ENCODE measurements at regions not wholly inside any gene's neighbourhood (a gene's known extent, or its start where the extent isn't known, plus 50 kb on each side); places are given as distances from the start of the nearest gene placed in this dataset.

- no peak for DNase-seq (ENCODE audit: low read depth in 2 of 2)
Measured at GRCh38 chr6:43968110-43968965, 158.9 kb downstream of the MRPL14 start.

- no peak for DNase-seq (ENCODE audit: low read depth in 2 of 2)
Measured at GRCh38 chr6:43967719-43968091, 159.5 kb downstream of the MRPL14 start.

DNA sequence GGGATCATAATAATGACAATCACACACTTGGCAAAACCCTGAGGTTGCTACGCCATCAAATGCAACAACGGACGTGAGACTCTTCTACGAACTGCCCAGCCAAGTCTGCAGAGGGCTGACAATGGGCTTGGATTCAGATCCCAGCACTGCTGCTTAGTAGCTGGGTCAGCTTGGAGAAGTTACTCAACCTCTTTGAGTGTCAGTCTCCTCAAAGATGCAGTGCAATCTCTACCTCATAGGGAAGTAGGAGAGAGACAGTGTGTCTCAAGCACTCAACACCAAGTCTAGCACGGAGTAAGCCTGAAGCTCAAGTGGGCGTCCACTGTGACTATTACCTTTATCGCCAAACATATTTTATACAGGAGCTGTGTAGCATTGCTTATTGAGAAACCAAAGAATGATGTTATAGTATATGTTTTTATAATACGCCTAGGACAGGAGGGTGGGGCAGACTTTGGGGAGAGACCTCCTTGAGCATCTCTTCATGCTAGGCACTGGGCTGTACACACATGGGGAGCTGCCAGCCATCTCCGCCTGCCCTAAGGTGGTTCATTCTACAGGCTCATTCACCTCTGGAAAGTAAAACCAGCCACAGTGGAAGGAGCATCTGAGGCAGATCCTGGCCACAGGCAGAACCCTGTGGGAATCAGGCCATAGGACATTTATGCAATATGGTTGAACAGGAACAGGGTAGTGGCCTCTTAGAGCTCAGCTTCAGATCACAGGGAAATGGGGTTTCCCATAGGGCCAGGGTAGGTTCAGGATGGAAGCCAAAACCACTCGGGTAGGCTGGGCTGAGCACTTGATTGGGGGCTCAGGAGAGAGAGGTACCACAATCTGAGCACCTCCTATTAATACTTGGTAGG lies 160.2 kb downstream of the MRPL14 start:
- DNase-seq (ENCODE audit: low read depth in 2 of 2): no peak

DNA sequence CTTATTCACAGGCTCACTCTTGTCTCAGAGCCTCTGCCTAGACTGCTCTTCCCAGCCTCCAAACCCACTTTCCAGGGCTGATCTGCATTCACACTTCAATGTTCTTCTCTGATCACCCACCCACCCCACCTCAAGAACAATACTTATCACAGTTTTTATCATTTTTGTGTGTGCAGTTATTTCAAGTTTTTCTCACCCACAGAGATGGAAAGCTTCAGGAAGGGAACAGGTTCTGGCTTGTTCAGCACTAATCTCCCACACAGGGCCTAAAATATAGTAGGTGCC lies 160.9 kb downstream of the MRPL14 start:
- DNase-seq (ENCODE audit: low read depth in 2 of 2): no peak

DNA sequence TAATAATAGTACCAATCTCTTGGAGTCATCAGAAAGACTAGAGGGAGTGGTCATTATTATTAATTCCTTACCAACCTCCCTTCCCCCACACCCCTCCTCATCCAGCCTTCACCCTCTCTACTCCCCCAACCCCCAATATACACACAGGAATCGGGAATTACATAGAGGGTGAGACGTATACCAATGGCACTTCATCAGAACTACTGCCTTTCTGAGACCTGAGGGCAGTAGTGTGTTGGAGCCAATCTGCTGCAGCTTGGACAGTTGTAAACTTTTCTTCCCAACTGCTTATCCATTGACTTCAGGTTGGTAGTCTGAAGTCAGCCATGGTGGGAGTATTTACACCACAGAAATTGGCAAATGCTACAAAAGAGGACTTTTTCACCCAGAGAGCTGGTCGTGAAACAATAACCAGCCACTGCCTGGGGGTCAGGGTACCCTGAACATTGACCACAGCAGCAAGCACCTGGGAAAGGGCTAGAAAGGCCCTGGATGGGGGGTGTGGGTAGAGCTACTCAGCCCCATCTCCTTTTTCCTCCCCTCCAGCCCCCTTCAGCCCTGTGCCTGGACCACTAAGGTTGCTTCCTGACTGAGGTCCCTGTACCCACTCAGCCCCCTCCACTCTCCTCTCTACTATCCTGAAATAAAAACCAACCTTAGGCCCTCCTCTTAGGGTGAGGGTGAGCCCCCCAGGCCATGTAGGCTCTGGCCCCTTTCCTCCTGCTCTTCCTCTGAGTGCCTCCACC lies 161.5 kb downstream of the MRPL14 start:
- no peak for DNase-seq (ENCODE audit: low read depth in 2 of 2)

DNA sequence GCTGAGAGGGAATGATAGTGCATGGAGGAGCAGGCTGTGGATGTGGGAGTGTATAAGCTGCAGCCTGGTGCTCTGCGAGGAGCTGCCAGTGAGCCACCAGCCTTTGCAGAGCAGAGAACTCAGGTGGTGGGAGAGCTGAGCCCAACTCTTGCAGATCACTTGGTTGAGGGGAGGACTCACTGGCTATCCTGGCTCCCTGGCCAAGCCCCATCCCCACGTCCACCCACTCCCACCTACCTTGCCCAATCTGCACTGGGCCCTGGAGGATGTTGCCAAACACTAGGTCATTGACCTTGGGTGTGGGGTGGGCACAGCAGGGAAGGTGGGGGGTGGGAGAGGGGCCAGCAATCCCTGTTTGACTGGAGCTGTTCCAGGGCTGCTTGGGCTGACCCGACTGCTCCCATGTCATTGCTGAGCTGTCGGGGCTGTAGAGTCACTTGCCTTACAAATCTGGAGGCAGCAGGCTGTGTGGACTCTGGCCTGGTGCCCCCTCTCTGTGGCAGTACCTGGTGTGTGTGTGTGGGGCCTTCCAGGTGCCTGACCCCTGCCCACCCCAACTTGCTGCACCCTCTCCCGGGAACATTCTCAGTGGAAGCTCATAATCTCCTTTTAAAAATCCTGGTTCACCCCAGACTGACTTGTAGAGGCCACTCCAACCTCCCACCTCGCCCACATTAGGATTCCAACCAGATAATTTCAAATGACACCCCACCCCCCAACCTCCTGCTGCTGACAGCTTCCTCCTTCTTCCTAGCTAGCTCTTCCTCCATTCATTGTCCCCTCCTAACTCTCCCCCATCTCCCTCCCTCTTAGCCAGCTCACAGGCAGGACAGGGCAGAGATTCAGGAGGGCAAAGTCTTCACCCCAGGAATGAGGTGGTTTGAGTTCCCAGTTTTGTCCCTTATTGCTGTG lies 162.3 kb downstream of the MRPL14 start:
- no peak for DNase-seq (ENCODE audit: low read depth in 2 of 2)

DNA sequence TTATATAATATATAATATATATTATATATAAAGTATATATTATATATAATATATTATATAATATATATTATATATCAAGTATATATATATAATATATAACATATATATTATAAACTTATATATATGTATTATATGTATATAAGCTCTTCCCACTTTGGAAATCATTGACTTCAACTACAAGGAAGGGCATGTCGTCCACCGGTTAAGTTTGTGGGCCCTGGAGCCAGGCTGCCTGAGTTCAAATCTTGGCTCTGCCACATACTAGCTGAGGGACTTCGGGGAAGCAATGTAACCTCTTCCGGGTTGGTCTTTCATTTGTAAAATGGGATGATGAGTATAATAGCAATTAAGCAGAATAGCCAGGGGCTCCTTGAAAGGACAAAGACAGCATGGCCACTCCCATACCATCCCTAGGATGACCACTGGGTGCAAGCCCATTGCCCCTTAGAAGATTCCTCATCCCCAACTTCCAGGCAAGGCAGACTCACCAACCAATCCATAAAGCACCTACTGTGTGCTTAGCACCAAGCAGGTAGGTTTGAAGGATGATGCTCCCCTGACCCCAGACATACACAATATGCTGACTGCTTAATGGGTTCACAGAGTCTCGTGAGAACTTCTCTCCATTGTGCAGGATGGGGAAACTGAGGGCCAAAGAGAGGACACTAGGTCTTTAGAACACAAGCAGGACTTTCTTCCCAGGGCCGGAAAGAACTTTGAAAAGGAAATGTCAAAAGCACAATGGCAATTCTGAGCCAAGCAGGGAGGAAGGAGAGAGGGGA lies 163.2 kb downstream of the MRPL14 start:
- DNase-seq (ENCODE audit: low read depth in 2 of 2): no peak

- no peak for DNase-seq (ENCODE audit: low read depth in 2 of 2)
Measured at GRCh38 chr6:43963203-43963602, 164.0 kb downstream of the MRPL14 start.

DNA sequence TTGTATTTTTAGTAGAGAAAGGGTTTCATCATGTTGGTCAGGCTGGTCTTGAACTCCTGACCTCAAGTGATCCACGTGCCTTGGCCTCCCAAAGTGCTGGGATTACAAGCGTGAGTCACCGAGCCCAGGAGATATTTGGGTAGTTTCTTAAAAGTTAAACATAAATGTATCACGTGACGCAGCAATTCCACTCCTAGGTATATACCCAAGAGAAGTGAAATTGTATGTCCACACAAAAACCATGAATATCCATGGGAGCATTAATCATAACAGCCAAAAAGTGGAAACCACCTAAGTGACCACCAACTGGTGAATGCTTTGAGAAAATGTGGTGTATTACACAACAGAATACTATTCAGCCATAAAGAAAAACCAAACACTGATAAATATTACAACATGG lies 164.8 kb downstream of the MRPL14 start:
- no peak for DNase-seq (ENCODE audit: low read depth in 2 of 2)

GRCh38 chr6:43957273-43957672 lies 170.0 kb downstream of the MRPL14 start:
- no peak for DNase-seq (ENCODE audit: low read depth in 2 of 2)

- DNase-seq (ENCODE audit: low read depth in 2 of 2): no peak
Measured at GRCh38 chr6:43956478-43956877, 170.8 kb downstream of the MRPL14 start.

DNA sequence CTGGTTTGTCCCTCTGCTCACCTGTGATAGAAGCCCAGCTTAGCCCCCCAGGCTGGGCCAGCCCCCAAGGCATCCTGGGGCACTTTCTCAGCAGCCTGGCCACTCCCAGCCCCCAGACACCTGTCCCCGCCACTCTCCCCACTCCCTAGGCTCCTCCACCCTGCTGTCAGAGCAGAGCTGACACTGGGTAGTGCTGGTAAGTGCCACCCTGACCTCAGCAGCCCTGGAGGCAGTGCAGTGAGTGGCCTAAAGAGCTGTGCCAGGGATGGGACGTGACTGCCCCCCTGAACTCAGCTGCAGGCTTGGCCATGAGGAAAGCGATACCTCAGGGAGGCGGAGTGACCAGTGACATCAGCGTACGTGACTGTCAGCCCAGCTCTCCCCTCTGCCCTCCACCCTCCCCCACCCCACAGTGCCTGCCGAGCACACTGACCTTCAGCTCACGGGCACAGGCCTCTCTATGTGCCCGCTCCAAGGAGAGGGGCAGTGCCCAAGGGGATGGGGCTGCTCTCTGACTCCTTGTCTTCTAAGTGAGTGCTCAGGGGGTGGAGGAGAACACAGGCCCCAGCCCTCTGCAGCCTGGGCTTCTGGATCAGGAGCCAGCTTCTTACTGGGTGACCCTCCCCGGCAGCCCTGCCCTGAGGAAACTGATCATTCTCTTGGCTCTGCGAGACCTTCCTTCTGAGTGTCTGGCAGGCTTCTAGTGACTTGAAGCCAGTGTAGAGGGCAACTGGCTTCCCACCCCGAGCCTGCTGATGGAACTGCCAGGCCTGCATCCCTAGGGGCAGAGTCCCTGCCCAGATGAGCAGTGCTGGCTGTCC lies 172.7 kb downstream of the MRPL14 start:
- DNase-seq (ENCODE audit: low read depth in 2 of 2): no peak

DNA sequence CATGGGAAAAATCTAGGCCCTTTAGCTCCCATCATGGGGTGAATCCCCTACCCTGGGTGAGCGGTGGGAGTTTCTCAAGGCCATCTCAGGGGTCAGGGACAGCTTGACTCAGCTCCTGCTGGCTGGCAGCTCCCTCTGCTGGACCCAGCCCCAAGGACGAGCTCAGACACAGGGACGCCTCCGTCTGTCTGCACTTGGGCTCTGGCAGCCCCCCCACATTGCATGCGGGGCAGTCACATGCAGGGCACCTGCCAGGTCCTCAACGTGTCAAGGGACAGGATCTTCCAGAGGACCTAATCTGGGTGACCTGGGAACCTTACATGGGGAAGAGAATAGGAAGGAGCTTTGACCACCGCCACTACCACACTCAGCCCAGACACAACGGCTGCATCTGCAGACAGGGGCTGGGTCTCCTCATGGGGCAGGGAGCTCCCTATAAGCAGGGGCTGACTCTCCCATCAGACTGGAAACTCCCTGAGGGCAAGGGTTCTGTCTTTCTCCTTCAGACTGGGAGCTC lies 173.4 kb downstream of the MRPL14 start:
- no peak for DNase-seq (ENCODE audit: low read depth in 2 of 2)

DNA sequence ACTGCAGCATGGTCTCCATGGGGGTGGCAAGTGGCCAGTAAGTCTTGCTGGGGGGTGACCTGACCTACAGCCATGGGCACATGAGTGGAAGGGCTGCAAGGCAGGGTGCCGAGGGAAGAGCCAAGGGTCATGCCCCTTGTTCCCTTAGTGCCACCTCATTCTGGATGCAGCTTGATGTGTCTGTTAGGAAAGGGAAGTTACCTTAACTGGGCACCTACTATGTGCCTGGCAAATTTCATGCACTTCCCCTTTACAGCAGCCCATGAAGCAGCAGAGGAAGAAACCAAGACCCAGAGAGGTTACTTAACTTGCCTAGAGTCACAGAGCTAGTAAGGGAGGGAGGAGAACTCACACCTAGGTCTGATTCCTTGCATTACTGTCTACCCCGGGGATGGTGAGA lies 174.0 kb downstream of the MRPL14 start:
- no peak for DNase-seq (ENCODE audit: low read depth in 2 of 2)

DNA sequence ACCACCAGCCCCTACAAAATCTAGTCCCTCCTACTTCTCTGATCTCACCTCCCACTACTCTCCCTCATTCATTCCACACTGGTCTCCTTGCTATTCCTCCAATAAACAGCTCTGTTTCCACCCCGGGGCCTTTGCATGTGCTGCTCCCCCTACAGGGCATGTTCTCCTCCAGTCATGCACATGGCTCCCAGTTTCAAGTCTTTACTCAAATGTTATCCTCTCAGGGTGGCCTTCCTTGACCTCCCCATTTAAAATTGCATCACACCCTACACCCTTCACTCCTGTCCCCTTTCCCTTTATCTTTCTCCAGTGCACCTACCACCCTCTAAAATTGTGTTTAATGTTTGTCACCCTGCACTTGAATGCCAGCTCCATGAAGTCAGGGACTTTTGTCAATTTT lies 174.5 kb downstream of the MRPL14 start:
- DNase-seq (ENCODE audit: low read depth in 2 of 2): no peak

DNA sequence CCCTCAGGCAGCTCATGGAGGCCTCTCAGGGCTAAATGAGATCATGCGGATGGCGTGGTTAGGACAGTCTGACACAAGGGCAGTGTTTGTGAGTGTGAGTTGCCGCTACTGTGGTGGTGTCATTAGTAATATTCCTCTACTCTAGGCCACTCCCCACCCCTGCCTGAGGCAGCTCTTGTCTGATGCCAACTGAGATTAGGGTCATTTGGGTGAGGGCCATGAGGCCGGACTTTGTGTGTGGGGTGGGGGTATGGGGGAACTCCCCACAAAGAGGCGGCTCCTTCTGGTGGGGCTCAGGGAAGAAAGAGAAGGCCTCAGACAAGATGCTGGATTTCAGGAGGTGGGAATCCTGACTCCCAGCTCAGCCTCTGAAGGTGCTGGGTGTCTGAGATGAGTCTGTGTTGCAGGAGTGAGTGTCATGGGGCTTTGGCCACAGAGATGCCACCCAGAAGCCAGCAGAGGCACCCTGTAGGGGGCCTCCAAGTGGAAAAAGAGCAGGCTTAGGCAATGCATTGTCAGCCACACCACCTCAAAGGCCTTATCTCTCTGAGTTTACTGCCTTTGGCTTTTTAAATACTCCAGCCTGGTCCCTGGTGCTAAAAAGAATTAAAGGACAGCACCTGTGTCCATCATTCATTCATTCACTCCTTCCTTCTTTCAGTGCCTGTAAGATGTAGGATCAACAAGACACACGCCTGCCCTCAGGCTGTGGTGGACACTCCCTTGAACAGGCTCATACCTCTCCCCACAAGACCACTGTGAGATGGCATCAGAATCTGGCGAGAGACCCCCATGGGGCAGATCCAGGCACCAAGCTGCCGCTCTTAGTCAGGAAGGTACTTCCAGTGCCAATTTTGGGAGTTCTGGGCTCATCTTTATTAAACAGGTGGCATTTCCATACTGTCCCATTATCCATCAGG lies 175.2 kb downstream of the MRPL14 start:
- DNase-seq (ENCODE audit: low read depth in 2 of 2): no peak

DNA sequence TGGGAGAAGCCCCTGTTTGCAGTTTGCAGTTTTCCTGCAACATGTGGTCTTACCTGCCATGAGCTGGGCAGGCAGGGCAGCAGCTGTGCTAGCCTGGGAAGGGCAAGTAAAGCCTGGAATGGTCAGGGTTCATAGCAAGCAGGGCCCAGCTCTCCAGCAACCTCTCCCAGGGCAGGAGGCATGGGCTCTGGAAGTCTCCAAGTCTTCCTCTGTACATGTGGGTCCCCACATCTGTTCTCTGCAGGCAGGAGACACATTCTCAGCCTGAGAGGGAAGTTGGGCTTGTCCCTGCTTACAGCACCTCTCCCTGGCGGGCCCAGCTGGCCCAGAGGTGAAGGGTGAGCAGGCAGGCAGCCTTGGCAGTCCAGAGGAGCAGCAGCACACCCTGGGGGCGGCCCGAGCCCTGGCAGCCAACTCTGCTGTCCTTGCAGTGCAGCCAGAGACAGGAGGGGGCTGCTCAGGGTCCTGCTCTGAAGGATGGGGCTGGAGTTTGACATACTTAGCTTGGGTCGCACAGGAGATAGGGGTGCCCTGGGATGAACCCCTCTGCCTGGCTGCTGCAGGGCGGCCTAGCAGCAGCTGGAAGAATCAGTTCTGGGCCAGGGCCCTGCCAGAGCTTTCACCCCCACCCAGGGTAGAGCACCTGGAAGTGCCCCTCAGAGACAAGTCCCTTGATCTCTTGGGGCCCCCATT lies 176.0 kb downstream of the MRPL14 start:
- DNase-seq (ENCODE audit: low read depth in 2 of 2): no peak

GRCh38 chr6:43950731-43951062 lies 176.6 kb downstream of the MRPL14 start:
- no peak for DNase-seq (ENCODE audit: low read depth in 2 of 2)

All from stimulated activated CD4-positive, alpha-beta T cell treated with anti-CD3 and anti-CD28 coated beads, Interleukin-12 subunit alpha, Interleukin-12 subunit beta, amount 100 ng/mL, for 24 hours (primary cell).